ENCODE measurements at regions not wholly inside any gene's neighbourhood (a gene's known extent, or its start where the extent isn't known, plus 50 kb on each side); places are given as distances from the start of the nearest gene placed in this dataset.

DNA sequence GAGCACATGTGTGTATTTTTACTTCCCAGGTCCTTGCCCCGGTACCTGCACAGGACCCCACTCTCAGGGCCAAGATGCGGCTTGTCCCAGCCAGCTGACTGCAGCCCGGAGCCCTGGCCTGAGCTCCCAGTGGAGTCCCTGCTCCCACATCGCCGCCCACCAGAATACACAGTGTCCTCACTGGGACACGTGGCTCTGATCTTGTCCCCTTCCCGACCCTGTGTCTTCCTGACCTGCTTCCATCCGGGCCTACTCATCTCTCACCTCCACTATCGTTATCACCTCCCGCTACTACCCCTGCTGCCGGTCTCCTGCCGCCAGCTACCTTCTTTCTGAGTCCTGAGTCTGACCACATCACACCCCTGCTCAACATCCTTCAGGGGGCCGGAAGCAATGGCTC lies 146.3 kb upstream of the CHST15 start:
- Histone ChIP-seq H4K20me1 (ENCODE audit: control insufficient read depth, insufficient read depth, insufficient read length) (no peaks in the 10 kb centered on the region), H3K9ac (ENCODE audit: extremely low read depth, insufficient read length, low read length) (no peak overlapping the region), H2AFZ (ENCODE audit: low read length) (no peak overlapping the region), H3K18ac (ENCODE audit: insufficient read length, low read depth, low read length) (no peak overlapping the region), H2BK5ac (ENCODE audit: insufficient read length, low read length) (no peak overlapping the region), H3K9me3 (ENCODE audit: control insufficient read depth, low read depth, low read length) (no peaks in the 10 kb centered on the region), H2AK5ac (ENCODE audit: insufficient read length, low read length) (no peak overlapping the region), H3K27me3 (ENCODE audit: insufficient read depth, low read length) (no peaks in the 10 kb centered on the region), H3K23me2 (ENCODE audit: insufficient read length, low read depth, low read length, poor library complexity, severe bottlenecking) (peaks cover 3% of the 10 kb centered on the region), H3T11ph (ENCODE audit: low read length) (no peak overlapping the region), H4K8ac (replicated peaks; ENCODE audit: insufficient read length, low read depth, low read length) (no peak overlapping the region), H3K4me2 (ENCODE audit: insufficient read depth, insufficient read length, low read length) (no peak overlapping the region), H3K79me2 (ENCODE audit: insufficient read depth, low read length) (no peaks in the 10 kb centered on the region), H3K4ac (ENCODE audit: low read depth, low read length) (no peak overlapping the region), H3K56ac (ENCODE audit: insufficient read length, low read depth, low read length) (no peak overlapping the region), H2BK15ac (ENCODE audit: low read depth, low read length) (no peak overlapping the region), H2BK12ac (ENCODE audit: insufficient read length, low read depth, low read length) (no peak overlapping the region), H3K23ac (ENCODE audit: insufficient read length, low read depth, low read length) (no peak overlapping the region), H2BK120ac (ENCODE audit: low read depth, low read length, poor library complexity, severe bottlenecking) (no peak overlapping the region), H3K27ac (ENCODE audit: insufficient read length, low read depth, low read length) (no peak overlapping the region), H4K5ac (ENCODE audit: insufficient read length, low read depth, low read length) (no peak overlapping the region), H4K91ac (ENCODE audit: insufficient read length, low read depth, low read length) (no peak overlapping the region), H2BK20ac (ENCODE audit: low read depth, low read length, poor library complexity, severe bottlenecking) (no peak overlapping the region), H3K79me1 (ENCODE audit: insufficient read depth, low read depth, low read length, poor library complexity, severe bottlenecking) (no peaks in the 10 kb centered on the region), H3K4me1 (ENCODE audit: insufficient read depth, low read length) (no peaks in the 10 kb centered on the region), H3K14ac (ENCODE audit: insufficient read depth, low read length) (no peak overlapping the region)
- no peak overlapping the region for H3K4me3 Mint-ChIP-seq
- no CpG with 5 or more reads among the region's 13 CpGs for WGBS (ENCODE audit: extremely low coverage, insufficient read length, low lambda C conversion rate)
- peaks cover 22% of the 10 kb centered on the region for H3K27me3 Mint-ChIP-seq (ENCODE audit: low read depth)
- H3K27ac Mint-ChIP-seq: no peak overlapping the region; a peak in 1 of 7 replicates
- TF ChIP-seq CTCF (conservative IDR thresholded peaks at IDR 0.05): no peak
- no peaks in the 10 kb centered on the region; a peak in 1 of 7 replicates for H3K36me3 Mint-ChIP-seq (ENCODE audit: insufficient read depth in 1 of 3, low read depth in 3 of 3)
- no peak for DNase-seq
- peaks cover 0 to 7% of the 10 kb centered on the region in 2 experiments; a peak in 2 of 5 replicates for H3K9me3 Mint-ChIP-seq
- peaks cover 15 to 21% of the 10 kb centered on the region in 2 experiments for H3K4me1 Mint-ChIP-seq
